ENCODE measurements at regions not wholly inside any gene's neighbourhood (a gene's known extent, or its start where the extent isn't known, plus 50 kb on each side); places are given as distances from the start of the nearest gene placed in this dataset.
"Not testable (repeated sequence)": the region's sequence is repeated elsewhere in the genome, so short reads cannot be mapped to it uniquely, and the experiment has no call there.

- not testable (repeated sequence) for DNase-seq
These were observed 4382.9 kb upstream of the TPTE start for GRCh38 chr21:6138244-6139136.

GRCh38 chr21:6139331-6139730 lies 4382.1 kb upstream of the TPTE start:
- DNase-seq = not testable (repeated sequence)

GRCh38 chr21:6139862-6140261 lies 4381.5 kb upstream of the TPTE start:
- not testable (repeated sequence) for DNase-seq

GRCh38 chr21:6140467-6141137 lies 4380.8 kb upstream of the TPTE start:
- not testable (repeated sequence) for DNase-seq

- DNase-seq = not testable (repeated sequence)
These were observed 4380.3 kb upstream of the TPTE start for GRCh38 chr21:6141138-6141474.

GRCh38 chr21:6153154-6153553 lies 4368.2 kb upstream of the TPTE start:
- not testable (repeated sequence) for DNase-seq

- DNase-seq = not testable (repeated sequence)
These were observed 4366.7 kb upstream of the TPTE start for GRCh38 chr21:6154524-6155320.

GRCh38 chr21:6156712-6157389 lies 4364.5 kb upstream of the TPTE start:
- DNase-seq = not testable (repeated sequence)

GRCh38 chr21:6157515-6157914 lies 4363.9 kb upstream of the TPTE start:
- DNase-seq = not testable (repeated sequence)

GRCh38 chr21:6158171-6158570 lies 4363.2 kb upstream of the TPTE start:
- not testable (repeated sequence) for DNase-seq

Measured in CD4-positive, alpha-beta T cell treated with Interleukin-4 for 1 hour (primary cell).